WERI-Rb-1 (cell line): ENCODE measurements at regions not wholly inside any gene's neighbourhood (a gene's known extent, or its start where the extent isn't known, plus 50 kb on each side); places are given as distances from the start of the nearest gene placed in this dataset.

Experiments
- DNase-seq: peaks from one replicate; pipeline ENCODE4 v3.0.0-alpha.2; 2020
- H3K27ac ChIP-seq: fragments of 250-450 bp; sonication (Bioruptor Pico); 2 replicates; pipeline ENCODE4 v1.5.1; 2020; ENCODE audit warnings: mild to moderate bottlenecking, moderate library complexity
- H3K27me3 ChIP-seq: fragments of 250-450 bp; sonication (Bioruptor Pico); 2 replicates; pipeline ENCODE4 v1.5.1; 2021; ENCODE audit warnings: mild to moderate bottlenecking, low read depth, moderate library complexity; ENCODE audit not compliant: insufficient read depth, severe bottlenecking
- H3K36me3 ChIP-seq: fragments of 250-450 bp; sonication (Bioruptor Pico); 2 replicates; pipeline ENCODE4 v1.5.1; 2020; ENCODE audit warnings: mild to moderate bottlenecking, moderate library complexity
- H3K4me3 ChIP-seq: 2 replicates; pipeline ENCODE4 v1.5.1; 2011; ENCODE audit warnings: low read depth, mild to moderate bottlenecking, control low read depth, low read length
- H3K9me3 ChIP-seq: fragments of 250-450 bp; sonication (Bioruptor Pico); 2 replicates; pipeline ENCODE4 v1.5.1; 2021; ENCODE audit warnings: mild to moderate bottlenecking, moderate library complexity; ENCODE audit not compliant: severe bottlenecking
- TF ChIP-seq, protein P1 (sequence below): IDR thresholded peaks from 2 replicates; pipeline ENCODE4 v1.5.1; 2011; ENCODE audit warnings: low read depth, mild to moderate bottlenecking, control low read depth, inconsistent platforms, low read length

DNA sequence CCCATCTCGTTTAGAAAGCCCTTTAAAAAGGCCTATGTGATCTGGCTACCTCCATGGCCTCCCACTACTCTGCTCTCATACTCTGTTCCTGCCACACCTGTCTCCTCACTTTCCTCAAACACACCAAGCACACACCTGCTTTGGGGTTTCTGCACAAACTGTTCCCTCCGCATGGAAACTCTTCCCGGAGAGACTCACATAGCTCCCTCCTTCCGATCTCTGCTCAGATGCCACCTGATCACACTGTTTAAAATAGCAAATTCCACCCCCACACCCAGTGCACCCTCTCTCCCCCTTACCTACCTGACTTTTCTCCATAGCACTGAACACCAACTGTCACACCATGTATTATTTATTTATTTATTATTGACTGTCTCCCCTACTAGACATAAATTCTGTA, 84.0 kb upstream of the NR4A3 start:
- H3K4me3 ChIP-seq, result no peak overlapping the region
- H3K27me3 ChIP-seq, result no peaks in the 10 kb centered on the region
- TF ChIP-seq, protein P1, sequence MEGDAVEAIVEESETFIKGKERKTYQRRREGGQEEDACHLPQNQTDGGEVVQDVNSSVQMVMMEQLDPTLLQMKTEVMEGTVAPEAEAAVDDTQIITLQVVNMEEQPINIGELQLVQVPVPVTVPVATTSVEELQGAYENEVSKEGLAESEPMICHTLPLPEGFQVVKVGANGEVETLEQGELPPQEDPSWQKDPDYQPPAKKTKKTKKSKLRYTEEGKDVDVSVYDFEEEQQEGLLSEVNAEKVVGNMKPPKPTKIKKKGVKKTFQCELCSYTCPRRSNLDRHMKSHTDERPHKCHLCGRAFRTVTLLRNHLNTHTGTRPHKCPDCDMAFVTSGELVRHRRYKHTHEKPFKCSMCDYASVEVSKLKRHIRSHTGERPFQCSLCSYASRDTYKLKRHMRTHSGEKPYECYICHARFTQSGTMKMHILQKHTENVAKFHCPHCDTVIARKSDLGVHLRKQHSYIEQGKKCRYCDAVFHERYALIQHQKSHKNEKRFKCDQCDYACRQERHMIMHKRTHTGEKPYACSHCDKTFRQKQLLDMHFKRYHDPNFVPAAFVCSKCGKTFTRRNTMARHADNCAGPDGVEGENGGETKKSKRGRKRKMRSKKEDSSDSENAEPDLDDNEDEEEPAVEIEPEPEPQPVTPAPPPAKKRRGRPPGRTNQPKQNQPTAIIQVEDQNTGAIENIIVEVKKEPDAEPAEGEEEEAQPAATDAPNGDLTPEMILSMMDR, result no peak
- no peaks in the 10 kb centered on the region for H3K36me3 ChIP-seq
- no peak for DNase-seq
- H3K9me3 ChIP-seq, result no peaks in the 10 kb centered on the region
- H3K27ac ChIP-seq, result no peak overlapping the region

DNA sequence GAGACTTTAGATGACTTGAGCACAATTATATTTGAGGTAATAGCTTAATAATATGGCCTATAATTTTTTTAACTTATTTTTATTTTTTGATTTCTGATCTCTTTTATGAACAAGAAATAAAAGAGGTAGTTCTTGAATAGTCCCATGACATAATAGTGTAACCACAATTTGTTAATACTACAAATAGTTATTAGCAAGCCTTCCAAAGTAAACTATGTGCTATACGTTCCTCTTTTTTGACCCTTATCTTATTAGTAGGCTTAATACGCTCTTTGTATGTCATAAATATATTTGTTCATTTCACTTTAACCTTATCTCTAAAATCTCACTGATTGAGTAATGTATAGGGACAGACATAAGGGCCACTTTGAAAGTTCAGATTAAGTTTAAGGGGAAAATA, 78.7 kb upstream of the NR4A3 start:
- DNase-seq, result no peak
- Histone ChIP-seq H3K4me3 (no peak overlapping the region), H3K36me3 (no peaks in the 10 kb centered on the region), H3K27me3 (no peaks in the 10 kb centered on the region), H3K27ac (no peak overlapping the region), H3K9me3 (no peaks in the 10 kb centered on the region)
- TF ChIP-seq, protein P1, result no peak

DNA sequence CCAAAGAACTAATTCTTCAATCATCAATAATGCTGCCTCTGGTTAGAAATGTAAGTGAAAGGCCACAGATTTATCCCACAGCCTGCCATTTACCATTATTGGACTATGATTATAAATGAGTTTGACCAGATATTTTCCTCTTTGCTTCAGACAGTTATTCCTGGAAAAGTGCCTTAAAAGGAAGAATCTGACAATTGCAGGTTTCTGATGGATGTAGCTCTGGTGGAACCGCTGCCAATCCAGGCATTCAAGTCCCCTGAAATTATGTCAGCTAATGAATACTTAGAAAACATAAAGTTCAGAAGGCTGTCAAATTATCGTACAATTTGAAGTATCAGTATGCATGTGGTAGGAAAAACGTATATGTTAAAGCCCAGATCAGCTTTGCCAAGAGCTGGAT, 78.2 kb upstream of the NR4A3 start:
- H3K36me3 ChIP-seq, result no peaks in the 10 kb centered on the region
- peak overlapping the region; percentile 21; the same call in 1 of the 2 replicates for H3K27ac ChIP-seq
- H3K27me3 ChIP-seq, result no peaks in the 10 kb centered on the region
- TF ChIP-seq, protein P1, result no peak
- no peaks in the 10 kb centered on the region for H3K9me3 ChIP-seq
- H3K4me3 ChIP-seq, result no peak overlapping the region
- no peak for DNase-seq

DNA sequence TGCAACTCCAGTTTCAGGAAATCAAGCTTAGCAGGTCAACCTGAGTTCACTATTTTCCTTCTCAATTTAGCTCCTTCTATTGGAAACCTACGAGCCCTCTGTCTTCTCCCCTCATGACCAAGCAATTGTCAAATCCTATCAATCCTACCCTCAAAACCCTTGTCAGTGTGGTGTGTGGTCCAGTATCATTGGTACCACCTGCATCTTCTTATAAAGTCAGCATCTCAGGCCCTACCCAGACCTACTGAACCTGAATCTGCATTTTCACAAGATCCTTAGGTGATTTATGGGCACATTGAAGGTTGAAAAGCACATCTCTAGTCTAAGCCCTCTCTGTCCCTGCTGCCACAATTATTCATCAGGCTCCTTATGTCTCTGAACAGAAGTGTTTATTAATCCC, 77.6 kb upstream of the NR4A3 start:
- DNase-seq, result peak; percentile 56

DNA sequence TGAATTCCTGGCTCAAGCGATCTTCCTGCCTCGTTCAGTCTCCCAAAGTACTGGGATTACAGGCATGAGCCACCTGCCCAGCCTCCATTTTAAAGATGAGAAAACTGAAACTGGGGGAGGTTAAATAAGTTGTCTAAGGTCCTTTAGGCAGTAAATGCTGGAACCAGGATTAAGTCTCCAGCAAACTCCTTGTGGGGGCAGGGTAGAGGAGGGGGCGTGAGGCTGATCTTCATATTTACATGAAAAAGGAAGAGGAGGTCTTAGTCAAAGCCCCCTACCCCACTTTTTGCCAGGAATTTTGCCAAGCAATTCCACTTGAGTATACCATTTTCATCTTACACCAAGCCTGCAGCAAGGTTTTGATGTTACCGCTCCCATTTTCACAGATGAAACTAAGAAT, 76.6 kb upstream of the NR4A3 start:
- no peaks in the 10 kb centered on the region for H3K36me3 ChIP-seq
- H3K27me3 ChIP-seq, result no peaks in the 10 kb centered on the region
- DNase-seq, result peak; percentile 59
- TF ChIP-seq, protein P1, result no peak
- peak overlapping the region; percentile 63 for H3K27ac ChIP-seq
- H3K4me3 ChIP-seq, result no peak overlapping the region
- H3K9me3 ChIP-seq, result no peaks in the 10 kb centered on the region

More for the DNA sequence above, 77.6 kb upstream of the NR4A3 start:
- Histone ChIP-seq H3K27ac (peak overlapping the region; percentile 21; the same call in 1 of the 2 replicates), H3K9me3 (no peaks in the 10 kb centered on the region), H3K27me3 (no peaks in the 10 kb centered on the region), H3K36me3 (no peaks in the 10 kb centered on the region), H3K4me3 (no peak overlapping the region)
- TF ChIP-seq, protein P1, result no peak

DNA sequence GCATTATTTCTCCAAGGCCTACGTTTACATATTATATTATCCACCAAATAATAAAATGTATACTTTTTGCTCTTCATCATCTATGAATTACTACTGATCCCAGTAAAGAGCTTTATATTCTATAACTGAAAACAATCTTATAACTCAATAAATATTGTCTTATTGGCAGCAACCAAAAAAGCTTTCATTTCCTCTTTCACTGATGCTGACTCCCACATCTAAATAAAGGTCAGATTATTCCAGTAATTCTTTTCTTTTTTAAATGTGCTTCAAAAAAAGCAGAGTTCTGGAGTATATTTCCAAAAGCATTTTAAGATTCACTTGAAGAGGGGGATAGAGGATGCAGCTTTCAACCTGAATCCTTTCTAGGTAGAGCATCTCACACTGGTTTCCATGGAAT, 75.3 kb upstream of the NR4A3 start:
- Histone ChIP-seq H3K36me3 (no peaks in the 10 kb centered on the region), H3K9me3 (no peaks in the 10 kb centered on the region), H3K4me3 (no peak overlapping the region), H3K27ac (no peak overlapping the region), H3K27me3 (no peaks in the 10 kb centered on the region)
- TF ChIP-seq, protein P1, result no peak
- DNase-seq, result no peak
